PFSK-1 (cell line): ENCODE measurements at regions not wholly inside any gene's neighbourhood (a gene's known extent, or its start where the extent isn't known, plus 50 kb on each side); places are given as distances from the start of the nearest gene placed in this dataset.

Experiments used
- FOXP2 ChIP-seq: optimal IDR thresholded peaks from 2 replicates; pipeline ENCODE3; 2011; ENCODE audit warnings: borderline replicate concordance, control low read depth, inconsistent platforms; ENCODE audit not compliant: insufficient read depth; ENCODE audit errors: extremely low read length, extremely low read depth
- POLR2AphosphoS5 ChIP-seq: IDR thresholded peaks from 2 replicates; pipeline ENCODE4 v1.6.1; 2012; ENCODE audit warnings: low read depth, mild to moderate bottlenecking, control low read depth, low read length, moderate library complexity
- SIN3A ChIP-seq: IDR thresholded peaks from 2 replicates; pipeline ENCODE4 v1.6.1; 2012; ENCODE audit warnings: mild to moderate bottlenecking, low read length, moderate library complexity, borderline replicate concordance; ENCODE audit not compliant: insufficient read depth
- TAF1 ChIP-seq: IDR thresholded peaks from 2 replicates; pipeline ENCODE4 v1.6.1; 2012; ENCODE audit warnings: low read length, control low read depth, borderline replicate concordance; ENCODE audit not compliant: insufficient read depth
- TF ChIP-seq, protein P1 (sequence below), 2 experiments: IDR thresholded peaks; 2 replicates each; pipeline versions ENCODE4 v1.6.1 to v1.8.0; 2011 to 2012; ENCODE audit warnings: low read depth in 2 of 2, low read length in 2 of 2, control low read depth in 1 of 2, inconsistent platforms in 1 of 2, mild to moderate bottlenecking in 1 of 2, moderate library complexity in 1 of 2; ENCODE audit not compliant: insufficient read depth in 1 of 2

DNA sequence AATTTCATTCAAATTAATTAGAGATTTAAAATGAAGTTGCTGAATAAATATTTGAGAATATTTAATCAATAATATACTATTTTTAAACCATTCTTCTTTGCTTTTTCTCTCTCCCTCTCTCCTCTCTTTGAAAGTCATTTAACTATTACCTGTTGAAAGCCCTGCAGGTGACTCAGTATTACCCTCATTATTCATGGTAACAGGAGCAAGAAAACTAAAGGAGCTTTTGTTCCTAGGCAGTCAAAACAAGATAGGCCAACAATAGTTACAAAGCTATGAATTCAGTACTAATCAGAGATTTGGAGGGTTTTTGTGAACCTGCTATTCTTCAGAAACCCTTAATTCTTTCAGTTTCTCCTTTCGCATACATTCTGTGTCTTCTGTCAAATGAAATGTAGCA, 721.3 kb upstream of the NCAM2 start:
- TF ChIP-seq SIN3A = no peak
- no peak for TF ChIP-seq POLR2AphosphoS5
- TF ChIP-seq, protein P1, sequence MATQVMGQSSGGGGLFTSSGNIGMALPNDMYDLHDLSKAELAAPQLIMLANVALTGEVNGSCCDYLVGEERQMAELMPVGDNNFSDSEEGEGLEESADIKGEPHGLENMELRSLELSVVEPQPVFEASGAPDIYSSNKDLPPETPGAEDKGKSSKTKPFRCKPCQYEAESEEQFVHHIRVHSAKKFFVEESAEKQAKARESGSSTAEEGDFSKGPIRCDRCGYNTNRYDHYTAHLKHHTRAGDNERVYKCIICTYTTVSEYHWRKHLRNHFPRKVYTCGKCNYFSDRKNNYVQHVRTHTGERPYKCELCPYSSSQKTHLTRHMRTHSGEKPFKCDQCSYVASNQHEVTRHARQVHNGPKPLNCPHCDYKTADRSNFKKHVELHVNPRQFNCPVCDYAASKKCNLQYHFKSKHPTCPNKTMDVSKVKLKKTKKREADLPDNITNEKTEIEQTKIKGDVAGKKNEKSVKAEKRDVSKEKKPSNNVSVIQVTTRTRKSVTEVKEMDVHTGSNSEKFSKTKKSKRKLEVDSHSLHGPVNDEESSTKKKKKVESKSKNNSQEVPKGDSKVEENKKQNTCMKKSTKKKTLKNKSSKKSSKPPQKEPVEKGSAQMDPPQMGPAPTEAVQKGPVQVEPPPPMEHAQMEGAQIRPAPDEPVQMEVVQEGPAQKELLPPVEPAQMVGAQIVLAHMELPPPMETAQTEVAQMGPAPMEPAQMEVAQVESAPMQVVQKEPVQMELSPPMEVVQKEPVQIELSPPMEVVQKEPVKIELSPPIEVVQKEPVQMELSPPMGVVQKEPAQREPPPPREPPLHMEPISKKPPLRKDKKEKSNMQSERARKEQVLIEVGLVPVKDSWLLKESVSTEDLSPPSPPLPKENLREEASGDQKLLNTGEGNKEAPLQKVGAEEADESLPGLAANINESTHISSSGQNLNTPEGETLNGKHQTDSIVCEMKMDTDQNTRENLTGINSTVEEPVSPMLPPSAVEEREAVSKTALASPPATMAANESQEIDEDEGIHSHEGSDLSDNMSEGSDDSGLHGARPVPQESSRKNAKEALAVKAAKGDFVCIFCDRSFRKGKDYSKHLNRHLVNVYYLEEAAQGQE (IDR thresholded peaks at IDR 0.05; ENCODE audit: insufficient read depth in 1 of 2, low read depth in 2 of 2, low read length in 2 of 2) = no peak
- no peak for TF ChIP-seq TAF1
- no peak for TF ChIP-seq FOXP2

DNA sequence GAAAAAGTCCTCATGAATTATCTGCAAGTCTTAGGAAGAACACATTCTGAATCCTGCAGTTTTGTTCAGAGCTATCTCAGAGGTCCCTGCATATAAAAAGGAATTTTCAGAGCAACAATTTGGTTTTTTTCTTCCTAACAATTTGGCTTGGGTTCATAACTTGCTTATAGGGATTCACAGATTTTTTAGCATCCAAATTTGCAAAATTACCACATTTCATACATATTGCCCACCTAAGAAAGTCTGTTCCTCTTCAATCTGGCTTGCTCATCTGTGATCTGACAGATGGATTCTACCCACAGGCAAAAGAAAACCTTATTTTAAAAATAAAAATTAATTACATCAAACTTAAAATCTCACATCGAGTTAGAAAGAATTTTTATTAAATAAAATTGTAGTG, 714.4 kb upstream of the NCAM2 start:
- TF ChIP-seq TAF1 = no peak
- TF ChIP-seq, protein P1 (IDR thresholded peaks at IDR 0.05; ENCODE audit: insufficient read depth in 1 of 2, low read depth in 2 of 2, low read length in 2 of 2) = no peak
- no peak for TF ChIP-seq FOXP2
- no peak for TF ChIP-seq POLR2AphosphoS5
- no peak for TF ChIP-seq SIN3A

DNA sequence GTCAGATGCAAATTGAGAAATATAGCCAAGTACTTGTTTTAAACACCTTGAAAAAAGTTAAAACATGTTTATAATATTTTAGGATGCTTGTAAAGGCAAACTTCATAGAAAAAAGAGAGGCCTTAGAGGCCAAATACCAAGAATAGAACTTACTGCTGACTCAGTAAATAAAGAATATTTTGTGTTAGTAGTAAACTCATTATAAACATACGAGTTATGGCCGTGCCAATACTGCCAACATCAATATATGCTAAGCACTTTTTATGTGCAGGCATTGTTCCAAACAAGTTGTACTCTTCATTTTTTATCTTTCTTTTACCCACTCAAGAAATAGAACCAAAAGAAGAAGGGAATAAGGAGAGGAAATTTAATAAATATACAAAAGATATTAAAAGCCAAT, 705.9 kb upstream of the NCAM2 start:
- no peak for TF ChIP-seq FOXP2

DNA sequence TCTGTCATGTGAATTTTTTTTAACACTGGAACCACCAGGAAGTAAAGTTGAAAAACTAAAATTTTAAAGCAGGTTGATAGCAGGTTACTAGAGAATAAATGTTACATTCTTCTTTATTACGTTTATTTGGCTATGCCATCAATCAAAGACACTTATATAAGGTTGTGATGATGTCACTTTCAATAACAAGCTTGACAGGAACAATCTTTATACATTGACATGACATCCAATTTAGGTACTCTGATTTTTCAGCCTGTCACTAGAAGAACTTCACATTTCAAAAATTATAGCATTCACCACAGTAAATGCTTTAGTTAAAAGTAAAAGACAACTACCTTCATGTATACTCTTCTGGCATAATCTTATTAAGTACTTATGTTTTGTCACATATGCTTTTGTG, 696.8 kb upstream of the NCAM2 start:
- TF ChIP-seq TAF1 (no peak), POLR2AphosphoS5 (no peak), SIN3A (no peak), FOXP2 (no peak)
- TF ChIP-seq, protein P1 (IDR thresholded peaks at IDR 0.05; ENCODE audit: insufficient read depth in 1 of 2, low read depth in 2 of 2, low read length in 2 of 2) = no peak

DNA sequence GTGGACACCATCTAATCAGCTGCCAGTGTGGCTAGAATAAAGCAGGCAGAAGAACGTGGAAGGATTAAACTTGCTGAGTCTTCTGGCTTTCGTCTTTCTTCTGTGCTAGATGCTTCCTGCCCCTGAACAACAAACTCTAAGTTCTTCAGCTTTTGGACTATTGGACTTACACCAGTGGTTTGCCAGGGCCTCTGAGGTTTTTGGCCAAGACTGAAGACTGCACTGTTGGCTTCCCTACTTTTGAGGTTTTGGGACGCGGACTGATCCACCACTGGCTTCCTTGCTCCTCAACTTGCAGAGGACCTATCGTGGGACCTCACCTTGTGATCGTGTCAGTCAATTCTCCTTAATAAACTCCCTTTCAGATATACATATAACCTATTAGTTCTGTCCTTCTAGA, 696.1 kb upstream of the NCAM2 start:
- TF ChIP-seq FOXP2 (no peak), TAF1 (no peak), SIN3A (no peak), POLR2AphosphoS5 (no peak)
- TF ChIP-seq, protein P1 (IDR thresholded peaks at IDR 0.05; ENCODE audit: insufficient read depth in 1 of 2, low read depth in 2 of 2, low read length in 2 of 2) = no peak

DNA sequence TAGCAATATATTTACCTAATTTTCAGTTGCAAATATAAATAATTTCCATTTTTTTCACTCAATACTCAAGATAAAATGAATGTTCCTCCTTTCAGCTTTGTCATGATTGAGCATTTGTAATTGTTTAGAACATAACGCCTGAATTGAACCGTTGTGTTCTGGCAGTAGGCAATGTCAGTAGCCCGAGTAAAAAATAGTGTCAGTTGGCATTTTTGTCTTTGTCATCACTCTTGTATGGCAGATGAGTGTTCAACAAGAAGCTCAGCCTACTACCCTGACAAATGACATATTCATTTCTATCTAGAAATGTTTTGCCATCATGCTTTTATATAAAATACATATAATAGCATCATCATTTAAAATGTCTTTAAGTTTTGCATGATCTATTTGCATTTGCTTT, 691.4 kb upstream of the NCAM2 start:
- TF ChIP-seq SIN3A = no peak
- TF ChIP-seq, protein P1 (IDR thresholded peaks at IDR 0.05; ENCODE audit: insufficient read depth in 1 of 2, low read depth in 2 of 2, low read length in 2 of 2) = no peak
- TF ChIP-seq FOXP2 = no peak
- no peak for TF ChIP-seq TAF1
- TF ChIP-seq POLR2AphosphoS5 = no peak
